K562 (cell line): ENCODE measurements at regions not wholly inside any gene's neighbourhood (a gene's known extent, or its start where the extent isn't known, plus 50 kb on each side); places are given as distances from the start of the nearest gene placed in this dataset.

ENCODE experiments used
- E2F1 ChIP-seq: sonication (generic); formaldehyde crosslinking; IDR thresholded peaks from 2 replicates; pipeline ENCODE4 v1.8.1; 2023; ENCODE audit warnings: mild to moderate bottlenecking, missing genetic modification reagents, moderate library complexity
- POLR2A ChIP-seq: fragments of 450-650 bp; conservative IDR thresholded peaks from 2 replicates; pipeline ENCODE4 v1.6.1; 2016
- RBM25 ChIP-seq: fragments of 200-400 bp; formaldehyde crosslinking; IDR thresholded peaks from 2 replicates; pipeline ENCODE4 v1.6.1; 2018; ENCODE audit warnings: low read length, low read depth, moderate library complexity; ENCODE audit not compliant: severe bottlenecking
- ZBTB33 ChIP-seq: sonication (generic); formaldehyde crosslinking; IDR thresholded peaks from 2 replicates; pipeline ENCODE4 v1.8.1; 2023; ENCODE audit warnings: mild to moderate bottlenecking, missing genetic modification reagents
- ZNF143 ChIP-seq: sonication (generic); formaldehyde crosslinking; IDR thresholded peaks from 2 replicates; pipeline ENCODE4 v1.9.0; 2022; ENCODE audit warnings: mild to moderate bottlenecking, missing genetic modification reagents

GRCh38 chr5:107765805-107766063 is 95.0 kb upstream of the EFNA5 start:
- TF ChIP-seq ZBTB33 = no peak
- TF ChIP-seq POLR2A = no peak
- TF ChIP-seq ZNF143 (CRISPR knock-in tag) = no peak
- no peak for TF ChIP-seq E2F1 (CRISPR knock-in tag)
- TF ChIP-seq RBM25 = no peak
